Umbilical cord (tissue), 1 donor: ENCODE measurements at regions not wholly inside any gene's neighbourhood (a gene's known extent, or its start where the extent isn't known, plus 50 kb on each side); places are given as distances from the start of the nearest gene placed in this dataset.
A peak's percentile ranks its signal among the peaks of the same experiment; 100 is the strongest.

Experiments
- DNase-seq: peaks from one replicate; pipeline ENCODE4 v3.0.0-alpha.2; 2015; ENCODE audit warnings: low spot score

DNA sequence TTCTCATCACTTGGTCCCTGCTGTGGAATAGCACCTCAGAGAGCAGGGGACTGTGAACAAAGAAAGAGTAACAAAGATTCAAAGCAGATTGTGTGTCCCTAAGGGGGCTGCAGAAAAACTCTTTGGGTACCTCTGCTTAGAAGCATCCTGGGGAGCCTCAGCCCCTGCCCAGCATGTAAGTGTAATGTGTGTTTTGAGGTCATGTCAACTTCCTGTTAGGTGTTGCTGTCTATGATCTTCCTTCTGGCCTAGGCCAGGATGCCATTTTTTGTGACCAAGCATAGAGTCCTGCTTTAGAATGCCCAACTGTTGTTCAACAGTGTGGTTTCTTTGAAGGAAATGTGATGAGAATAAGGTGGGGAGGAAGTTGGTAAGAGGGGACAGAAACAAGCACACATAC lies 77.1 kb upstream of the BCL6 start:
- DNase-seq, result no peak

GRCh38 chr3:187823746-187824145 lies 78.5 kb upstream of the BCL6 start:
- no peak for DNase-seq

DNA sequence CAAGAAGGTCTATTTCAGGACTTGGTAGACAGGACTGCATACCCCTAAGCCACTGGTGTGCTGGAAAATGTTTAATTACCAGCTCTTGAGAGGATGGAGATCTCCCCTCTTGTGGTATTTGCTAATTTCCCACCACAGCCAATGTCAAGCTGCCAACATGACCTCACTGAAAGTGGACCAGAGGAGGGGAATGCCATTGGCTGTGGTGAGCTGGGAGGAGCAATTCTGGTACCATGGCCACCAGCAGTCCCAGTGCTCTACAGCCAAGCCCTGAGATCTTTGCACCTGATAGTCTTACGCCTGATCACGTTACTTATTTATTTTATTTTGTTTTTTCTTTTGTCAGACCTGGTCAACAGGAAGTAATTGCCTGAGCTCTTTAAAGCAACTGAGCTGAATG lies 82.5 kb upstream of the BCL6 start:
- no peak for DNase-seq

GRCh38 chr3:187828579-187829452 lies 83.5 kb upstream of the BCL6 start:
- DNase-seq, result no peak

GRCh38 chr3:187830181-187830580 lies 84.9 kb upstream of the BCL6 start:
- no peak for DNase-seq

GRCh38 chr3:187831125-187832051 lies 86.1 kb upstream of the BCL6 start:
- no peak for DNase-seq

GRCh38 chr3:187832202-187832601 lies 86.9 kb upstream of the BCL6 start:
- no peak for DNase-seq

- no peak for DNase-seq
Observed at GRCh38 chr3:187833375-187833774, 88.1 kb upstream of the BCL6 start.

DNA sequence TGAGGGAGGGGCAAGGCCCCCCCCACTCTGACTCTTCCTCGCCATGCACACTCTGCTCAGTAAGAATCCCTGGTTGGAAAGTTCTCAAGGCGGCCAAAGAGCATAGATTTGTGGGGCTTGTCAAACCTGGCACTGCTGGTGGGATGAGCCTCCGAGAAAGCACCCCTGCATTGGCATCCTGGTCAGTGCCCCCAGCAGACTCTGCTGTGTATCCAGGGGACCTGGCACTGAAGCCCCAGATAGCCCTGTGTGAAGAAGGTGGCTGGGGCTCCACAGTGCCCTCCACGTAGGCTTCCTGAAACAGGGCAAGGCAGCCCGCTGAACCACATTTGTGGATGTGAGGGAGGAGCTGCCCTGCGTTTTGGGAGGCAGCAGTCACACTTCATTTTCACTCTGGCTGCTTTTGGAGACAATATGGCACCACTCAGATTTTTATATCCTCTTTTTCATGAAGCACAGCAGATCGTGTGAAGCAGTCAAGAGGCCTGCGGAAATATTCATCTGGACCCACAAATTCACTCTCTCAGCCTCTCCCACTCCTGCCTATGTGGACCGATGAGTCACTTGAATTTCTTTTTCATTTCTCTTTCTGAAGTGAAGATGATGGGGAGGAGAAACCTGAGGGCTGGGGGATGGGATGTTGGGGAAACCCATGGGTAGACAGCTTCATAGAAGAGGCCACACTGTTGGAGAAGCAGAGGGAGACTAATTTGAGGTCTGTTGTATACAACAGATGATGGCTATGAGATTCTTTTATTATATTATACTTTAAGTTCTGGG lies 88.7 kb upstream of the BCL6 start:
- no peak for DNase-seq

DNA sequence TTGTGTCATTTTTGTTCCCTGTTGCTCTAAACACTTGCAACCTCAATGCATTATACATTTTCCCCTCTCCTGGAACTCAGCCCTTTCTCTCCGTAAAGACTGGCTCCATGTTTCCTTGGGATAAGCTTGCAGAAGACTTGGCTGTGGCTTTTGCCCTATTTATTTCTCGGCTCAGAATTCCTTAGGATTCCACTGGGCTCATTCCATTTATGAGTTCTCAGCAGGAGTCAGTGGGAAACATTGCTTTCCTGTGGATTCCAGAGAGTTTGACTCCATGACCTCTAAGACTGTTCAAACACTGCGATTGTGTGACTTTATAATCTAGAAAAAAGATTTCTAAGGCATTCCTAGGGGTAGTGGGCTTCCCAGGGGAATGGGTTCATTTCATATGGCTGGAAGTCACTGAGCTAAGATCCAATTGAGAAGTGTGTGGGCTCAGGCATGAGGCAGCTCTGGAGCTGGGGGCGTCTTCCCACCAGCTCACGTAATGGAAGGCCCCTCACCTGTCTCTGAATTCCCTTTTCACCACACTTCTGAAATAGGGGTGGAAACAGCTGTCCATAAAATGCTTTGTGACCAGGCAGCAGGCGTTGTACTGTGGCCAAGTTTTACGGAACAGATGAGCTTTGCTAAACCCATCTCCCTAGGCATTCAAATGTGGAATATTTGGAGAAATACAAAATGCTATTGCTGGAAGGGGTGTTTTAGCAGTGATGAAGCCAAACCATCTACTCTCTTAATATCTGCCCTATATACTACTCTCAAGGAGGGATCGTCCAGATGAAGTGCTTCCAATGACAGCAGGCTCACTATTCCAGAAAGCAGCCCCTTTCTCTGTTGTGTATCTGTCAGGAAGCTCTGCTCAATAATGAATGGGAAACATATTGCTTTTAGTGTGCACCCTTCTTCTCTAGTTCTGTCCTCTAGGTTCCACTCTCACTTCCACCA lies 91.8 kb upstream of the BCL6 start:
- DNase-seq, result peak; percentile 31

DNA sequence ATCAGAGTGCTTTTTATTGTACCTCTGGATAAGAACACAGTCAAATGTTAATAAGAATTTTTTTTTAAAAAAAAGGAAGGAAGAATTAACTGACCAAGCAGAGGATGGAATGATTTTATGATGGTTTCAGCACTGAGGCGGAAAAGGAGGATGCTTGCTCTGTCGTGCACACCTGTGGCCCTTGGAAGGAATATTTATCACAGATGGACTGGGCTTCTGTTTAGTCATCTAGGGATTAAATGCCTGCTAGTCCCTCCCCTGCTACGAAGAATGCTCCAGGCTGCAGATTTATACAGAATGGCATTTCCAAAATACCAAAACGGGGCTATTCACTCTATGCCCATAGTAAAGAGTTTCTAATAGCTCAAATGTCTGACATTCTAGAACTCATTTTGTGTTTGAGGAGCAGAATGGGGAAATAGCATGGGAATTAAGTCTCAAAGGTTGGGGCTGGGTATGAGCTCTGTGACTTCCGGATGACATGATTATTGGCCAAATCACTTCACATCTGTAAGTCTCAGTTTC lies 92.8 kb upstream of the BCL6 start:
- DNase-seq, result no peak

DNA sequence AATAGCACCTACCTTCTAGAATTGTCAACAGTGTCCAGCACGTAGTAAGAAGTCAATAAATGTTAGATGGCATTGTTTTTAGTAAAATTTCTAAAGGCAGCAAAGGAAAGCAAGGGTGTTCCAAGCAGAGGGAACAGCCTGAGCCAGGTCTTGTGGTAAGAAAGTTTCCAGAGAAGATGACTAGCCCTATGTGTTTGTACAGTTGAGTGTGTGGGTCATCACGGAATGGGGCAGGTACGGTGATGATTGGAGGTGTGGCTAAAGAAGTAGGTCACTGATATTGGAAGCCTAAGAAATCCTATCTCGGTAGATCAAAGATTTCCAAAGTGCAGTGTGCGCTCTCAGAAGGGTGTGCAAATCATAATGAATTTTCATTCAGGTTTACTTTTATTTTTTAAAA lies 94.2 kb upstream of the BCL6 start:
- DNase-seq, result no peak

DNA sequence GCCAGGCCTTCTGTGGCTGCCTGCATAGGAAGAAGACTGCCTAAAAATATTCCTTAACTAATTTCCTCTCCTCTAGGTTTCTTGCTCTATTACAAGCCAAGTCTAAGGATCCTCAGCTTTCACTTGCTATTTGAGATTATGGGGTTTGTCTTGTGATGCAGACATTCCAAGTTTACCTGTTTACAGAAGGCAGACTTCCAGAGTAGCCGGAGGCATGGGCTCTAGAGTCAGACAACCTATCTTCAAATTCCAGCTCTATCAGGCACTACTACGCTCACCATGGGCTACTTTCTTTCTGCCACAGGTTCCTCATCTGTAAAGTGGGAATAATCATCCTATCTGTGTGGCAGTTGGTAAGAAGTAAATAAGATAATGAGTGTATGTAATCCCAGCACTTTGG lies 95.6 kb upstream of the BCL6 start:
- no peak for DNase-seq

- DNase-seq, result peak; percentile 26
Observed at GRCh38 chr3:187841560-187841959, 96.3 kb upstream of the BCL6 start.

- no peak for DNase-seq
Observed at GRCh38 chr3:187843654-187844053, 98.4 kb upstream of the BCL6 start.

- DNase-seq, result no peak
Observed at GRCh38 chr3:187844708-187845107, 99.4 kb upstream of the BCL6 start.

GRCh38 chr3:187845826-187846225 lies 100.6 kb upstream of the BCL6 start:
- DNase-seq, result no peak

DNA sequence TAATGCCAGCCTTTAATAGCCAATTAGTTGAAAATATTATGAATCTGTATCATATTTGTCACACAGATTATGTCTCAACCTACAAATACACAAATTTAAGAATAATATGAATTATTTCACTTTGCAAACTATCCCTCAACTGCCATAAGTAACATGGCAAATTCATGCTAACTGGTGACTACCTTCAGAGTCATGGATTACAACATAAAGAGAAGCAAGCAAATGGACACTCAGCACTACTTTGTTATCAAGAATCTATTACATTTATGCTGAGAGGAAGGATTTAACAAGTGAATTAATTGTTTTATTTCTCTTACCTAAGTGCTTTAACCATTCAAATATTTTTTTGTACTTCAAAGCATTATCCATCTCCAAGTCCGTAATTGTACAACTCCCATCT lies 103.1 kb upstream of the BCL6 start:
- no peak for DNase-seq

GRCh38 chr3:187849016-187849654 lies 103.9 kb upstream of the BCL6 start:
- DNase-seq, result no peak
